Activated T-cell treated with anti-CD3 and anti-CD28 coated beads for 24 hours (primary cell): ENCODE measurements at regions not wholly inside any gene's neighbourhood (a gene's known extent, or its start where the extent isn't known, plus 50 kb on each side); places are given as distances from the start of the nearest gene placed in this dataset.

ENCODE experiments used
- DNase-seq: peaks from one replicate; pipeline ENCODE4 v3.0.0-alpha.2; 2020; ENCODE audit warnings: low read depth

DNA sequence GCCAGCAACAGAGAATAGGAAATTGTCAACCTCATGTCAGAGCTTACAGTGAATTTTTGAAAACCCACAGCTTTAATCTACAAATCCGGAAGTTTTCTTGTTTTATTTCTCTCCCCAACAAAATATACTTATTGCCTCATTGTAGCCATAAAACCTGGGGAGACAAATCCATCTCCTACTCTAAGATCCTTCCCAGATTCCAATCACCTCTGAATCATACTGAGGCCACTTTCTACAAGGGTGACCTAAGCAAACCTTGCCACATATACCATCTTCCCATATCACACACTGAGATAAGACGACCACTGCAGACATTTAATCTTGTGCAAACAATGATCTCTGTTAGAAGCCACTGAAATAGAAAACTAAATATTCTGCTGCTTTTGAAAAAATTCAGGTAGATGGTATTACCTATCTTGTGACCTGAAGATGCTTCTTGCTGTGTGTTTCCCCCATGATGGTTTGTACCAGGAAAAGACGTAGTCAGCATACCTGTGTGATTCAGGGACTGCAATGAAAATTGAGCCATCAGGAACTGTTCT lies 171.5 kb upstream of the DUSP10 start:
- no peak for DNase-seq

DNA sequence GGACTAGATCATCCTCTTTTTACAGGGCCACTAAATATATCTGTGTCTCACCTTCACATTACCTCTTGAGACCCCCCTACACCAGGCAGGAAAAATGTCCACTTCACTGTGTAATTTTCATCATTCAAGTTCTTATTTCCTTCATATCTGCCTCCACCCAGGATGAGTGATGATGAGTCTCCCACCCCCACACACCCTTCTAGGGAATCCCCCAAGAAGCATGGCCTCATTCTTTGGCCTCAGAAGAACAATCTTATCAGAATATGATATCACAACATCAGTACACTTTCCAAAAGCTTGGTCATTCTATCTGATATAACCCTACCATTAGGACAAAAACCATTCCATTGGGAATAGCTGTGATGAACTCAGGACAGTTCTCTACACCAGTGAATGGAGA lies 170.3 kb upstream of the DUSP10 start:
- DNase-seq = peak; percentile 4

DNA sequence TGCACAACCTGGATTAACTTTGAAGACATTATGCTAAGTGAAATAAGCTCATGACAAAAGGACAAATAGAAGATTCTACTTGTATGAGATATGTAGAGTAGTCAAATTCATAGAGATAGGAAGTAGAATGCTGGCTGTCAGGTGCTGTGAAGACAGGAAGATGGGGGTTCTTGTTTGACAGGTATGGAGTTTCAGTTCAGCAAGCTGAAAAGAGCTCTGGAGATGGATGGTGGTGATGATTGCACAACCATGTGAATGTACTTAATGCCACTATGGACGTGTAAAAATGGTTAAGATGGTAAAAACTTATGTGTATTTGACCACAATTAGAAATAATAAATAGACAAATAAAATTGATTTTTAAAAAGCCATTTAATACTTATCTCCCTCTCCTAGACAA lies 169.8 kb upstream of the DUSP10 start:
- no peak for DNase-seq

DNA sequence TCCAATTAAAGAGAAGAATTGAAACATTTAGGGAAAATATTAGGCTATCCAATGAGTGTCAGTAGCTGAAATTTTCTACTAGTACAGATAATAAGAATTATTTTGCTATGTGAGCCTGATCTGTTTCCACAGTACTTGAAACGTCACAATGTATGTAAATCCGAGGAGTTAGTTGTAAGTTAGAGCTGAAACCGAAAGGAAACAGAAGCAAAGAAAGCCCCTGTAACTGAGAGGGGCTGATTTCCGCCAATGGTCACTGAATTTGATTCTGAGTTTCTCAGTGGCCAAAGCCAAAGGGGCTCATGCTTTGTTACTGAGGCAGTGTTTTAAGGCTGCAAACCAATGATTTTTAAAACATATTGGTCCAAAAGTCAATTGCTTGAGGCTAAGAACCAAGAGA lies 168.3 kb upstream of the DUSP10 start:
- DNase-seq = no peak

DNA sequence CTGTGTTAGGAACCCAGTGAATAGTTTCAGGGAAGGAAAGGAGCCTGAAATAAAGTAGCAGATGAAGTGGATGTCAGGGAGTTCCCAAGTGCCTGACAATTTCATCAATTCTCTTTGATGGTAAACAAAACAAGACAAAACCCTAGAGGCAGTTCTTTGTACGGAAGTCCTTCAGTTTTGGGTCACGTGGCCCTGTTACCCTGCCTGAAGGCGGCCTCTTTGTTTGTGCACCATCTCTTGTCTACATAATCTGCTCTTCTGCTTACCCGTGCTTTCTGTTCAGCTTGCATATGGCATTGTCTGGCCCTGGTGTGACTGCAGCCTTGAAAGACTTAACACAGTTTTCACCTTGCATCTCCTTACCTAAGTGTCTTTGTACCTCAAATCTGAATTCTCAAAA lies 166.7 kb upstream of the DUSP10 start:
- no peak for DNase-seq

DNA sequence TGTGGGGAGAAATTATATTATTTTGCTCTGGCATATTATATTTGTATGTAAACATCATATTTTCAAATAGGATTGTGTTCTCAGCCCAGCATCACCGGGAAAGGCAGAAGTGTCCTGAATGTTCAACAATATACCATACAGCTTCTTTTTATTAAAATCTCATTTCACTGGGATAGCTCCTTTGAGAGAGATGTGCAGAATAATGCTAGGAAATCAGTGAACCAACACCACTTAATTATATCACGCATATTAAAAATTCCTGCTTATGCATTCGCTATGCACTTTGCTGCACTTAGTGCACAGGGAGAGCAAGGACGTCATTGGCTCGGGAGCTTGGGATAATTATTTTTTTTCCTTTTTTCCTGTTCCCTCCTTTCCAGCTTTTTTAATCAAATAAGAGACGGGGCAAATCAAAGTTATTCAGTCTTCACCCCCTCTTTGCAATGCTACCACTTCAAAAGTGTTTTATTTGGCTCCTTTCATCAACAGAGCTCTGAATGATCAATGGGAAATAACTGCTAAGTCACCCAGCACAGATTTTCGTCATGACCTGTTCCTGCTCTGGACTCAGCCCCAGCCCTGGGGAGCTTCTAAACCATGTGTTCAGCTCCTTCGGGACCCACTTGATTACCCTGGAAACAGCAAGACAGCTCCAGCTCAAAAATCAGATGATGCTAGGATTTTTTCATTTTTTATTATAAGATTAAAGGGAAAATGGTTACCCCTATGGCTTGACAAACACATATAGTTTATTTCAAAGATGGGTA lies 165.5 kb upstream of the DUSP10 start:
- no peak for DNase-seq

DNA sequence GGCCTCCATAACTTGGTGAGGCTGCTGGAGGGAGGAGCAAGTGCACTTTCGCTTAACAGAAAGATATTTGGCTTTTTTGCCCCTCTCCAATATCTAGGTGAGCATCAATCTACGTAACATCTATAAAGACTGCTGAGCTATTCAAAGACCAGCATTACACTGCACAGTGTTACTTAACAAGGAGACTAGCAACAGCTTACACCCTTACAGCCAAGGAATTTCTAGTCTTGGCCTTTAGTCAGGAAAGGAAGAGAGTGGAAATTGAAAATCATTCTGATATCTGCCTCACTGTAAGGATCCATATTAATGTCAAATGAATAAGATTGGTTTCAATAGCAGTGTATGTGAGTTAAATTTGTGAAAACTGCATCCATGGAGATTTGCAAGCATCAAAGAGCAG lies 163.9 kb upstream of the DUSP10 start:
- no peak for DNase-seq

DNA sequence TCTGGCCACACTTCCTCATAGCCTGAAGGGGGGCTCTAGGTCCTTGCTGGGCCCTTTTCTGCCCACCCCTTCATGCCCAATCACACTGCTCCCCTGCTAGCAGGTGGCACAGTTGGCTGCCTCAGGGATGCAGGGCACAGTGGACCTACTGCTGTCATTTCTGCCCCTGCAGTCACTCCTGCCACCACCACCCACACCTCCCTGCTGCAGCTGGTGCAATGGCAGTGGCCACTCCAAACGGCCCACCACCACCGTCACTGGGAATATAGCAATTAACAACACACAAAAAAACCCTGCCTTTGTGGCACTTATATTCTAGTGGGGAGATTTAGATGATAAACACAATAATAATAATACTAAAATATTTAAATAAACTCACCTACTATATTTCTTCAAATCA lies 162.4 kb upstream of the DUSP10 start:
- DNase-seq = no peak

DNA sequence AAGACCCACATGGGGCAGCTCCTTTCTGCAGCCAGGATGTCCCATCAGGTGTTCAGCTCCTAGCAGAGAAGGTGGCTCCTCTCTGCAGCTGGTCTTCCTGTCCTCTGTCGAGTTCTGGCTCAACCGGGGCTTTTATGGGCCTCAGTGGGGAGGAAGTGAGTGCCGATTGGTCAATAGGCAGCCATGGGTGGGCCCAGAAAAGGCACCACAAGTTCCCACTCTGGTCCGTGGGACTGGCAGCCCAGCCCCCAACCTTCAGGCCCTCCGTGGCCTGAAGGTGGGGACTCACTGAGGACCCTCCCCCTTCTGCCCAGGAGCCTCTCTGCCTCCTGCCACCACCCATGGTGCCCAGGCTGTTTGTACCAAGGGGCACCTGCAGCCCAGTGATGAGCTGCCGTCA lies 161.7 kb upstream of the DUSP10 start:
- no peak for DNase-seq

DNA sequence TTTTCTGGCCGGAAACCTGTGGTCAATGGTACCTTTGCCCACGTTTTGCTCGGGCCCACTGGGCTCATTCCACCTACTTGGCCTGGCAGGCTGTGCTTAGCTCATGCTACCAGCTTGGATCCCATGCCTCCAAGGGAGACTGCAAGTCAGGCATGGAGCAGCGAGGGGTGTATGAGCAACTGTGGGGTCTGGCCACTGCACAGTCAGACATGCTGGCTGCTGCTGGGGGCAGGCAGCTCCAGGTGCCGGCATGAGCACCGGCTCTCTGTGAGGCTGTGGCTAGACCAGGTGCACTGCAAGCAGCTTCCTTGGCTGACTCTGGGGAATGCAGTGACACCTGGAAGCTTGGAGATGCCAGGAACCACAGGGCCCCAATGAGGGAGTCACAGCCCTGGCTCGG lies 161.1 kb upstream of the DUSP10 start:
- no peak for DNase-seq

DNA sequence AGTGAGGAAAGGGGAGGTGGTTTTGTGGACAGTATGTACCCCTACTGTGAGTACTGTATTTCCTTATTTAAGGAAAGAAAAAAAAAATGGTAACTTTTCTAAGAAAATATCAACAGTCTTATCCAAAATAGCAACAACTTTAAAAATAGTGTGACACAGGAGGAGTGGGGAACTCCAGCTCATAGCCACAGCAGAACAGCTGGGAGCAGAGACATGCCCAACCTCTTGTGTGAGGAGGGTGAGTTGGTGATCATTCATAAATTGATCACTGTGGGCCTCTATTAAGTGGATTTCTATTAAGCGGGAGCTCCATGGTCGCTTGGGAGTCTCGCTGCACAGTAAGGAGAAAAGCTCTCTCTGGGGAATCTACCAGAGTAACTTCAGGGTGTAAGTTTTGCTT lies 158.8 kb upstream of the DUSP10 start:
- no peak for DNase-seq

DNA sequence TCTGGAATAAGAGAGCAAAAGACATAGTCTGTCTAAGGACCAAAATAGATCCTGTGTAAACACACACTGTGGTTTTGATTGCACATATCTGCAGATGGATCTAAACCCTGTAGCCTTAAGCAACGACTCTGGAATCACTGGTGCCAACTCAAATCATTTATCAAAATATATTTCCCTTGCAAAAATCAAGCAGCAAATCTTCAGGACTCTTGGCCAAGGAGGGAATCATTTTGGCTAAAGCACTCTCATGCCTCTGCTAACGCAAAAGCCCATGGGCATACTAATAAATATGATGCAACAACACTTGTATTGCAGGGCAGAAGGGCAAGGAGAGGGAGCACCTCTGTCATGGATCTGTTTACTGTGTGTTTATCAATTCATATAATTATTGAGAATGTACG lies 155.4 kb upstream of the DUSP10 start:
- DNase-seq = no peak

DNA sequence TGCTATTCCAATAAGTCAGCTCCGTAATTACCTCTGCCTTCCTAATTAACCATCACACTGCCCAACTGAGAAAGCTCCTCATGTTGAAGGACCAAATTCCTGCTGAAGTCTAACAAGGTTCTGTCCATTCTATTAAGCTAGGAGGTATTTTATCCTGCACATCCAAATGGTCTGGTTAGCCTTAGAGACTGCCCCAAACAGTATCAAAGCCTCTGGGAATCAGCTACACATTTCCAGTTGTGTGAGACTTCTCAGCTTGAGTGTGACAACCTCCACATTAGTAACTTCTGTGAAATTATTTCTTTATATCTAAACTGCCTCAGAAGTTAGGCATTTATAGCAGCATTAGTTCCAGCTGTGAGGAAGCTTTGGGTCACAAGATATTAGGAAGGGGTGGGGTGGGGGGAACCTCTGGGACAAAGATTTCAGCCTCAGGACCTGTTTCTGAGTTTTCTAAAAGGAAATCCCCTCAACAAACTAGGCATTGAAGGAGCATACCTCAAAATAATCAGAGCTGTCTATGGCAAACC lies 150.5 kb upstream of the DUSP10 start:
- DNase-seq = no peak

DNA sequence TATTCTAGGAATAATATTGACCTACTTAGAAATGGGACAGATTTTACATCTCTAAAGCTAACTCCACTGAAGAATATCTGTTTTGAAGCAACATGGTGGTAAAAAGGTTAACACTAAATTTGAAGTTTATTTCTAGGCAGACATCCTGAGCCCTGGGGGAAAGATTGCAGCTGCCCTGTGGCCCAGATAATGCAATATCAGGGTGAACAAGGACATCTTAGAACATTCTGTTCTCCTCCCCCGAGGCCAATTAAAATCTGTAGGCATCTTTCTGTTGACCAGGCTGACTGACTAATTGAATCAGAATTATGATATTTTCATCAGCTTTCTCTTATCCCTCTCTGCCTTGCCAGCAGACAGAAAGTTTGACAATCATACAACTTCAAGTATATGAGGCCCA lies 149.8 kb upstream of the DUSP10 start:
- DNase-seq = no peak

DNA sequence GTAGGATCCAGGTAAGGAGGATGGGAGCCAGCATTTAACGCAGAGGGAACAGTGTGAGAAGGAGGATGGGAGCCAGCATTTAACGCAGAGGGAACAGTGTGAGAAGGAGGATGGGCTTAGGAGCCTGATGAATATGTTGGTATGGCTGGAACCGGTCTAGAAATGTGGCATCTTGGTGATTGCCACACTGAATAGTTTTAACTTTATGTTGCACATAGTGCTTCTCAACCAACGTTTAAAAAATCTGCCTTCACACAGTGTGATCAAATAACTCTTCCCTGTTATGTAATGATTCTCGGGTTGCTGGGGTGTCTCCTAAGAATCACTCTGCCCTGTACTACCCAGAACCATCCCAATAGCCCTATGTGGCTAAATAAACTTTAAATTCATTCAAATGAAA lies 146.9 kb upstream of the DUSP10 start:
- DNase-seq = no peak

DNA sequence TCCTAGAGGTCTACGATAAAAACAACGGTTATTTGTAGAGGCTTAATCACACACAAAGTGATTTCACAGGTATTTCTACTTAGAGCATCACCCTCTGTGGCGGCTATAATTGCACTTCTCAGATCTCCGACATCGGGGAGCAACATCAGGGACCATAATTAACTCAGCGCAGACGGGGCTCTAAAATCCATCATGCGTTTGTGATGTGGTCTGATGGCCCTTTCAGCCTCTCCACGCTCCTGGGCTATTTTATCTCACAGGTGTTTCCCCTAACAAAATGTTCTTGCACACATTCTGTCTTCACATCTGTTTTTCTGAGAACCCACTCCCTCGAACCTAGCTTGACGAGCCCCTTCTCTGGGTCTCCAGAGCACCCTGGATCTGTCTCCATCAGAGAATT lies 146.3 kb upstream of the DUSP10 start:
- DNase-seq = no peak

DNA sequence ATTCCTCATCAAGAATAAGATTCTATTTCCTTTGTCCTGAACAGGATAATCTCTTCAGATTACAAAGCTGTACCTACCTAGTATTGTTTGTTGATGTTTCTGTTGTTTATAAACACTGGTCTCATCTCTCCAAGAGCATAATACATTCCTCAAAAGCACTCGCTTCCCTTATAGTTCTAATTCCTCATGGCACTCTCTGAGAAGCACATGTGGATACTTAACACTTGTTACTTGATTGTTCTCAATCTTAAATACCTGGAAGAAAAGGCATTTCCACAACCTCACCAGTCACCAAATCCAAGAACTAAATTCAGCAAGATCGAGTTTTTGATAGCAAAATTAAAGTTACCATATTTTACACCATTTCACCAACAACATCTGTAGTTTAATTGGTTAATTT lies 145.9 kb upstream of the DUSP10 start:
- no peak for DNase-seq

DNA sequence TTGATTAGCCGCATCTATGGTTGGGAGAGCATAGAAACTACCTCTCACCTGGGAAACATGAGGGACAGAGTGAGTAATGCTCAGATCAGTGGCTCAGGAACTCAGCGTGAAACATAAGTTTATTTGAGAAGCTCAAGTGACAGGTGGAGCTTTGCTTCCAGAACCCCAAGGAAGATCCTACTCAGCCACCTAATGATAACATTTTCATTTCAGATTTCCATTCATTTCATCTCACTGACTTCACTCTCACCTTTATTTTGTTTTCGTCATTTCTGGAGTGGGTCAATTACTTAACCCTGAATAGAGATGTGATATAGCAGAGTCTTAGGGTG lies 145.5 kb upstream of the DUSP10 start:
- DNase-seq = no peak

DNA sequence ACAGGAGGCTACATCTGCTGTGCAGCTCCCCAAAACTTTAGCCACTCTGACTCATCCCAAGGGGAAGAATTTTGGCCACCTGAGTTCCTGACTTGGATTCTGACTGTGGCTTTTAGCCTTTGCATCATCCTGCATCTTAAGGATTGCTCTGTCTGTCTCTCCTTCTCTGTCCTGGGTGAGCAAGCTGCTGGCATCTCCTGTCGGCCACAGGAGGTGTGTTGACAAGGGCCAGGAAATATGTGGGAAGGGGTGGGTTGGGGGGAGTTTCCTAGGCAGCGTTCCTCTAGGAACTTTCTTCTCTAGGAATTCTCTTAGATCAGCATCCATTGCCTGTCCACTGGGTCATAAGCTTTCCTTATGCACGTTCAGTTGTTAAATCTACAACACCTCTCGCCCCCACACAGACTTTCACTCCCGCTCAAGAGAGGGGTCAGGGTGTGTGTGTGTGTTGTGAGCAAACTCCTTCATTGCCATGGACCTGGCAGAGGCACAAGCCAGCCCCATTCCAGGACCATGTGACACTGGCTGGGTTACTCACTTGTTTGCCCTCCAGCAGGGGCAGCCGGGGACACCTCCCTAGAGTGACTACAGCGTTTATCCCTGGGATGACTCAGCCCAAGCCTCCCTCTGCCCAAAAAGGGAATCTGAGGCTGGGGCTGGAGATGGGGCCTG lies 145.0 kb upstream of the DUSP10 start:
- no peak for DNase-seq

DNA sequence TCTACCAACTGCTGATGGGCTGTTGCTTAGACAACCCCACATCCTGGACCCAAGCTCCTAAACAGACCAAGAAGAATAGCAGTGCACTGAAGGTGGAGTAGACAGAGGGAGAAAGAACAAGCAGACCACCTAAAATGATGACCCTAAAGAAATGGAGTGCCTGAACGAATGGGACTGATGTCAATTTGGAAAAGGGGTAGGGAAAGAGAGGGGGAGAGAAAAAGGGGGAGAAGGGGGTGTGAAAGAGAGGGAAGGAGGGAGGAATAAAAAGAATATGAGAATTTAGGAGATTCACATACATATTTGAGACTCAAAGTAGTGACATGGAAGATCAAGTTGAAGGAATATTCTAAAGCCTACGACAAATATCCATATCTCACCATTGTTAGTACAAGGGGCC lies 144.4 kb upstream of the DUSP10 start:
- no peak for DNase-seq

DNA sequence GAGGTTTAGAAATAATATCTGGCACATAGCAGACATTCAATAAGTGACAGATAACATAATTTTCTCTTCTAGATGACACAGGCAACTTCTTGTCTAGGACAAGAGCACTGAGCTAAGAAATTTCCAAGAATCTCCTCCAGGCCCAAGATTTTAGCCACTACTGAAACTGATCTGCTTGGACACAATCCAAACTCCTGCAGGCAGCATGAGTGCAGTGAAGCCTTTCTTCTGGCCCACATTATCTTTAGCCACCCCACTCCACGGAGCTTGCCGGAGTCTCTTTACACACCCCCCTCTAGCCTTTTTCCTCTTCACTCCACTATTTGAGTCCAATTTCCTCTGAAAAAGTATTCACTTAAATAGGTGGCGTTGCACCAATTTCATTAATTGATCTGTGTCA lies 142.9 kb upstream of the DUSP10 start:
- DNase-seq = no peak

DNA sequence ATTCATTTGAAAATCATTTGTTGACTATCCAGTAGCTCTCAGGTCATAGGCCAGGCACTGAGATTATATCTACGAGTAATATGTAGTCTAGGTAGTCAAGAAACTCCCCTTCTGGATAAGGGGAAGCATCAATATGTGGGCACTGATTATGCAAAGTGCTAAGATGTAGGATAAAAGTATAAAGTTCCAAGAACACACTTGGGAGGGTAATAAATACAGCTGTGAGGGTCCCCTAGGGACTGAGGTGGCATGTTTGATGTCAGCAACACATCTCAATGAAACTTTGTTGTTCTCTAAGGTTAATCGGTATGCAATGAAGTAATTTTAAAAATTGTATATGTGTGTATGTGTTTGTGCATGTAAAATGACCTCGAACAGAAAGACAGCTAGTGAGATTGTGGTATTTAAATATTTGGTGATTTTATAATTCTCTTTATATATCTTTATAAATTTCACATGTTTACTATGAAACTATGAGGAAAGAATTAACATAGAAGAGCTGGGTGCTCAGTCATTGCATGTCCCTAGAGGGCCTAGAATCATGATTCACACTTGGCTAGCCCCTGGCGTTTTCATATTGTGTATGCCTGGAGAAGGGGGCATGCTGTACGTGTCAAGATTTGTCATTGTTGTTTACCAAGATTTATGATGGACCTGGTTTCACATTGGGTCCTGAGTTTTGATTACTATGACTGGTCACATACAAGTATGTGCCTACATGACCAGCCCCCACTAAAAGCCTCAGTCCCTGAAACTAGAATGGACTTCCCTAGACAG lies 140.1 kb upstream of the DUSP10 start:
- no peak for DNase-seq

DNA sequence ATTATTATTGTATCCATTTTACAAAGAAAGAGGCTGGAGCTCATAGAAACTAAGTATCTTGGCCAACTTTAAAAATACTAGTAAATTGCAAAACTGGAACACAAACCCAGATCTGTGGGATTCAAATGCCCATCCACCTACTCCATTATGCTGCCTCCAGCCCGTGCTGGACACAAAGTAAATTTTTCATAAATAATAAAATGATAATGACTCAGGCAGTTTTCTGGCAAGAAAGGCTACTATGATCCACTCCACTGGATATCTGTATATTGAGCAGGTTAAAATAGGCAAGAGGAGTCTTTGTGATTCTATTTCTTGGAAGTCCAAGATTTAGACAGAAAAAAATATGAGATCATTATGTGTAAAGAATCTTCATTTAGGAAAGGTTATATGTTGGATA lies 138.3 kb upstream of the DUSP10 start:
- no peak for DNase-seq
